Bronchial epithelial cell (primary cell): ENCODE measurements at regions not wholly inside any gene's neighbourhood (a gene's known extent, or its start where the extent isn't known, plus 50 kb on each side); places are given as distances from the start of the nearest gene placed in this dataset.
A peak's percentile ranks its signal among the peaks of the same experiment; 100 is the strongest.

Experiments
- DNase-seq: peaks from one replicate; pipeline ENCODE4 v3.0.0-alpha.2; 2010; ENCODE audit warnings: low read depth
- FAIRE-seq: peaks from 2 replicates; lab custom pipeline; 2011; peaks lifted over from hg19 to GRCh38; lab: Jason Lieb, UNC
- H3K27me3 ChIP-seq: 2 replicates; pipeline ENCODE4 v1.5.1; 2011; ENCODE audit warnings: low read length; ENCODE audit not compliant: control insufficient read depth, insufficient read depth
- H3K36me3 ChIP-seq: 2 replicates; pipeline ENCODE4 v1.5.1; 2011; ENCODE audit warnings: low read length; ENCODE audit not compliant: control insufficient read depth, insufficient read depth
- H3K4me3 ChIP-seq: 2 replicates; pipeline ENCODE4 v1.5.1; 2011; ENCODE audit warnings: mild to moderate bottlenecking, low read depth, low read length, control low read depth
- TF ChIP-seq, protein P1 (sequence below): IDR thresholded peaks from 2 replicates; pipeline ENCODE4 v1.5.1; 2011; ENCODE audit warnings: mild to moderate bottlenecking, moderate library complexity, low read length, control low read depth, inconsistent platforms; ENCODE audit not compliant: insufficient read depth, severe bottlenecking

DNA sequence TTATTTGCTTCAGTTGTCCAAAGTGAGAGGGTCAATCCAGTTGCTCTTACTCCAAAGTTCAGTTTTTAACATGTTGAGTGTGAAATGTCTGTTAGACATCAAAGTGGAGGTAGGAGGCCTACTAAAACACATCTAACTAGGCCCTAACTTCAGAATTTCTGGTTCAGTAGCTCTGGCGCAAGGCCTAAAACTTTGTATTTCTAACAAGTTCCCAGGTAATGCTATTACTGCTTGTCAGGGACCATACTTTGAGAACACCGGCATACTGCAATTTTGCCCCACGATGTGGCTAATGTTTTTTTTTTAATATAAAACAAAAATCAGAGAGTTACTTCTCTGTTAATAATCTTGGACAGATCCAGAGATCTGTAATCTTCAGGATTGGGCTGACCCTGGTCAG is 72.4 kb upstream of the LRRC55 start:
- TF ChIP-seq, protein P1, sequence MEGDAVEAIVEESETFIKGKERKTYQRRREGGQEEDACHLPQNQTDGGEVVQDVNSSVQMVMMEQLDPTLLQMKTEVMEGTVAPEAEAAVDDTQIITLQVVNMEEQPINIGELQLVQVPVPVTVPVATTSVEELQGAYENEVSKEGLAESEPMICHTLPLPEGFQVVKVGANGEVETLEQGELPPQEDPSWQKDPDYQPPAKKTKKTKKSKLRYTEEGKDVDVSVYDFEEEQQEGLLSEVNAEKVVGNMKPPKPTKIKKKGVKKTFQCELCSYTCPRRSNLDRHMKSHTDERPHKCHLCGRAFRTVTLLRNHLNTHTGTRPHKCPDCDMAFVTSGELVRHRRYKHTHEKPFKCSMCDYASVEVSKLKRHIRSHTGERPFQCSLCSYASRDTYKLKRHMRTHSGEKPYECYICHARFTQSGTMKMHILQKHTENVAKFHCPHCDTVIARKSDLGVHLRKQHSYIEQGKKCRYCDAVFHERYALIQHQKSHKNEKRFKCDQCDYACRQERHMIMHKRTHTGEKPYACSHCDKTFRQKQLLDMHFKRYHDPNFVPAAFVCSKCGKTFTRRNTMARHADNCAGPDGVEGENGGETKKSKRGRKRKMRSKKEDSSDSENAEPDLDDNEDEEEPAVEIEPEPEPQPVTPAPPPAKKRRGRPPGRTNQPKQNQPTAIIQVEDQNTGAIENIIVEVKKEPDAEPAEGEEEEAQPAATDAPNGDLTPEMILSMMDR, result no peak
- no peaks in the 10 kb centered on the region for H3K27me3 ChIP-seq
- DNase-seq (no peak), FAIRE-seq (no peak)
- H3K4me3 ChIP-seq, result no peak overlapping the region
- no peaks in the 10 kb centered on the region for H3K36me3 ChIP-seq

GRCh38 chr11:57111619-57112018 is 70.1 kb upstream of the LRRC55 start:
- Histone ChIP-seq H3K36me3 (no peaks in the 10 kb centered on the region), H3K4me3 (no peak overlapping the region), H3K27me3 (peaks cover 2% of the 10 kb centered on the region)
- DNase-seq (no peak), FAIRE-seq (no peak)
- TF ChIP-seq, protein P1, result no peak

DNA sequence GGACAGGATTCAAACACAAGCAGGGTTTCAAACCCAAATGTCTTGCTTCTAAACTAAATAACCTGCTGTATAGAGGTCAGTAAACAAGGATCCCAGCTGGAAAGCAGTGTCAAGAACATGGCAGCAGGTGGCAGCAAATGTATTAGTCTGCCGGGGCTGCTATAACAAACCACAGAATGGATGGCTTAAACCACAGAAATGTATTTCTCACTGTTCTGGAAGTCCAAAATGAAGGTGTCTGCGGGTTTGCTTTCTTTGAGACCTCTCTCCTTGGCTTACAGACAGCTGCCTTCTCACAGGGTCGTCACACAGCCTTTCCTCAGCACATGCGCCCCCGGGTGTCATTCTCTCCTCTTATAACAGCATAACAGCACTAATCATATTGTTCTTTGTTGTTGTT is 65.1 kb upstream of the LRRC55 start:
- Histone ChIP-seq H3K36me3 (no peaks in the 10 kb centered on the region), H3K4me3 (no peak overlapping the region), H3K27me3 (peaks cover 2% of the 10 kb centered on the region)
- DNase-seq (peak; percentile 48), FAIRE-seq (no peak)
- TF ChIP-seq, protein P1, result peak; percentile 62

DNA sequence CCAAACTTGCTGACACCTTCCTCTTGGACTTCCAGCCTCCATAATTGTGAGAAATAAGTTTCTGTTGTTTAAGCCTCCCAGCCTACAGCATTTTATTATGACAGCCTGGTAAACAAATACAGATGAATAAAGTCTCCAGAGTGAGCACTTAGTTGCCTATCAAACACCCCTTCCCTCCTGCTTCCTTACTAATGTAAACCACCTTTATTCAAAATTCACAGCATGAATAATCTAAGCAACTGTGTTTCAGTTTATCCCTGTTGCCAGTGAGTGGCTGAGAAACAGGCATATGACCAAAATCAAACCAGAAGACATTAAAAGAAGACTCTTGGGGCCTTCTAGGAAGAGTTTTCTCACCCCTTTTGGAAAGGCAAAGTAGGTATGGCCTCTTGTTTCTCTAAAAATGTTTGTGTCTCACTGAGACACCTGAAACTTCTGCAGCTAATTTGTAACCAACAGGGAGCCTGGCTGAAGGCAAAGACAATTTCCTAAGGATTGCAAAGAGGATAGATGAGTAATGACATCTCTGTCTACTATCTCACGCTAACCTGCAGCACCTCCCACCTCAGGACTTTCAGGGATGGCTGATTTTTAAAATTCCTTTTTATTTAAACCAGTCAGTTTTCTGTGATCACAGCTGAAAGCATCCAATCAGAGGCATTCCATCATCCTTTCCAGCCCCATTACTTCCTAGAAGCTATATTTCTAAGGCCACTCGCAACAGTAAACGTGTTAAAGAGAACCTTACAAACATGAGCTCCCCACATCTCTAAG is 61.4 kb upstream of the LRRC55 start:
- no peaks in the 10 kb centered on the region for H3K36me3 ChIP-seq
- DNase-seq, result no peak
- no peak overlapping the region for H3K4me3 ChIP-seq
- TF ChIP-seq, protein P1, result no peak
- H3K27me3 ChIP-seq, result no peaks in the 10 kb centered on the region
- FAIRE-seq, result no peak

GRCh38 chr11:57121996-57122395 is 59.8 kb upstream of the LRRC55 start:
- FAIRE-seq (no peak), DNase-seq (no peak)
- H3K36me3 ChIP-seq, result no peaks in the 10 kb centered on the region
- no peaks in the 10 kb centered on the region for H3K27me3 ChIP-seq
- no peak overlapping the region for H3K4me3 ChIP-seq
- TF ChIP-seq, protein P1, result no peak

- no peaks in the 10 kb centered on the region for H3K36me3 ChIP-seq
- H3K4me3 ChIP-seq, result no peak overlapping the region
- FAIRE-seq (no peak), DNase-seq (no peak)
- H3K27me3 ChIP-seq, result peaks cover 3% of the 10 kb centered on the region
- TF ChIP-seq, protein P1, result no peak
These were observed 58.2 kb upstream of the LRRC55 start for GRCh38 chr11:57123590-57123989.
